HepG2 (cell line): ENCODE measurements at regions not wholly inside any gene's neighbourhood (a gene's known extent, or its start where the extent isn't known, plus 50 kb on each side); places are given as distances from the start of the nearest gene placed in this dataset.

ENCODE experiments used
- ATAC-seq: fragments of 200-7000 bp; cut with Tn5 transposase; 3 replicates; pipeline ENCODE4 v1.9.1; 2020; ENCODE audit warnings: mild to moderate bottlenecking, moderate library complexity
- BruUV-seq: library from RNA; stranded (reverse); fragments of 400-500 nt; replicated peaks from 2 replicates; lab custom pipeline; 2021; lab: Mats Ljungman, UMichigan
- CTCF ChIA-PET: fragments of 300-600 bp; formaldehyde crosslinking; extraction: SDS; loops from one replicate; lab custom pipeline; 2021; ENCODE audit warnings: low total read pairs, inconsistent platforms, low intra/inter-chr PET ratio; lab: Yijun Ruan, JAX
- POLR2A ChIA-PET: fragments of 350-600 bp; sonication (Branson Sonifier 250); formaldehyde crosslinking; loops from one replicate; lab custom pipeline; 2020; ENCODE audit warnings: antibody characterized with exemption, inconsistent platforms; lab: Yijun Ruan, JAX
- DNase-seq: peaks from one replicate; pipeline ENCODE4 v3.0.0-alpha.2; 2015; ENCODE audit warnings: low spot score
- FAIRE-seq: peaks from 3 replicates; lab custom pipeline; 2011; peaks lifted over from hg19 to GRCh38; lab: Jason Lieb, UNC
- H2AFZ ChIP-seq: one replicate; pipeline ENCODE4 v1.6.1; 2011; ENCODE audit warnings: low read length, inconsistent platforms
- H3K27ac ChIP-seq: fragments of 300-600 bp; 3 replicates; pipeline ENCODE4 v1.8.0; 2011; ENCODE audit warnings: mixed run types, mild to moderate bottlenecking, mixed read lengths, low read length, inconsistent platforms; ENCODE audit not compliant: insufficient read depth; ENCODE audit errors: extremely low read length
- H3K27me3 ChIP-seq, 2 experiments: fragments of 200-600 bp in 1 of 2; 2 replicates in 1 of 2; 3 replicates in 1 of 2; pipeline versions ENCODE4 v1.6.0 to v1.8.0; 2011; ENCODE audit warnings: low read length in 2 of 2, mild to moderate bottlenecking in 2 of 2, moderate library complexity in 2 of 2, inconsistent platforms in 1 of 2; ENCODE audit not compliant: insufficient read depth in 2 of 2, control insufficient read depth in 1 of 2
- H3K36me3 ChIP-seq, 2 experiments: fragments of 200-600 bp in 1 of 2; replicated peaks in 1 of 2; 2 replicates in 1 of 2; 3 replicates in 1 of 2; pipeline versions ENCODE4 v1.5.1 to v1.8.0; 2011; ENCODE audit warnings: low read length in 2 of 2, inconsistent platforms in 1 of 2; ENCODE audit not compliant: insufficient read depth in 2 of 2, control insufficient read depth in 1 of 2
- H3K4me1 ChIP-seq: 2 replicates; pipeline ENCODE4 v1.5.1; 2012; ENCODE audit warnings: low read length, inconsistent platforms; ENCODE audit not compliant: insufficient read depth
- H3K4me2 ChIP-seq: 2 replicates; pipeline ENCODE4 v1.6.0; 2011; ENCODE audit warnings: low read depth, low read length, inconsistent platforms
- H3K4me3 ChIP-seq, 3 experiments: fragments of 200-600 bp in 1 of 3; sonication (generic), shearing (Covaris generic) in 1 of 3; replicated peaks in 1 of 3; 2 replicates each; pipeline ENCODE4 v1.5.1; 2011 to 2016; ENCODE audit warnings: low read length in 3 of 3, inconsistent platforms in 2 of 3, low read depth in 2 of 3, mild to moderate bottlenecking in 2 of 3, control low read depth in 1 of 3, mixed read lengths in 1 of 3; ENCODE audit not compliant: insufficient read depth in 1 of 3
- H3K79me2 ChIP-seq: one replicate; pipeline ENCODE4 v1.6.1; 2011; ENCODE audit warnings: low read length, inconsistent platforms; ENCODE audit not compliant: insufficient read depth
- H3K9ac ChIP-seq: 2 replicates; pipeline ENCODE4 v1.6.0; 2011; ENCODE audit warnings: mild to moderate bottlenecking, low read depth, low read length, inconsistent platforms; ENCODE audit not compliant: insufficient read depth
- H3K9me3 ChIP-seq: 2 replicates; pipeline ENCODE4 v1.5.1; 2012; ENCODE audit warnings: mild to moderate bottlenecking, low read length
- H4K20me1 ChIP-seq: 2 replicates; pipeline ENCODE4 v1.6.0; 2011; ENCODE audit warnings: inconsistent platforms, mild to moderate bottlenecking, low read length, moderate library complexity; ENCODE audit not compliant: insufficient read depth
- CSRNP1 ChIP-seq: sonication (generic); formaldehyde crosslinking; IDR thresholded peaks from 2 replicates; pipeline ENCODE4 v1.8.1; 2023; ENCODE audit warnings: mild to moderate bottlenecking, missing genetic modification reagents
- CTCF ChIP-seq: sonication (generic); formaldehyde crosslinking; IDR thresholded peaks from 2 replicates; pipeline ENCODE4 v1.5.0; 2020; ENCODE audit warnings: mild to moderate bottlenecking, missing genetic modification reagents, moderate library complexity
- DMAP1 ChIP-seq: IDR thresholded peaks from 2 replicates; pipeline ENCODE4 v1.6.1; 2016
- GTF2F1 ChIP-seq: fragments of 150-350 bp; IDR thresholded peaks from 2 replicates; pipeline ENCODE4 v1.6.1; 2014; ENCODE audit warnings: low read length
- HOXA7 ChIP-seq: sonication (generic); formaldehyde crosslinking; IDR thresholded peaks from 2 replicates; pipeline ENCODE4 v1.8.1; 2022; ENCODE audit warnings: mild to moderate bottlenecking, missing genetic modification reagents, moderate library complexity
- RNF219 ChIP-seq: sonication (generic); formaldehyde crosslinking; IDR thresholded peaks from 2 replicates; pipeline ENCODE4 v1.5.0; 2020; ENCODE audit warnings: mild to moderate bottlenecking, missing genetic modification reagents
- SMC3 ChIP-seq: IDR thresholded peaks from 2 replicates; pipeline ENCODE4 v1.6.1; 2011; ENCODE audit warnings: low read length, improper control_type of control experiment
- SP1 ChIP-seq, 2 experiments: fragments of 450-650 bp in 1 of 2; sonication (generic) in 1 of 2; formaldehyde crosslinking in 1 of 2; IDR thresholded peaks; 2 replicates each; pipeline versions ENCODE4 v1.4.0 to v1.6.1; 2016 to 2020; ENCODE audit warnings: missing genetic modification reagents in 1 of 2
- SP4 ChIP-seq: sonication (generic); formaldehyde crosslinking; IDR thresholded peaks from 2 replicates; pipeline ENCODE4 v1.8.1; 2023; ENCODE audit warnings: mild to moderate bottlenecking, missing genetic modification reagents
- STAG1 ChIP-seq: sonication (generic); formaldehyde crosslinking; IDR thresholded peaks from 2 replicates; pipeline ENCODE4 v1.4.0; 2020; ENCODE audit warnings: missing genetic modification reagents
- ZBTB8A ChIP-seq: sonication (generic); formaldehyde crosslinking; IDR thresholded peaks from 2 replicates; pipeline ENCODE4 v1.4.0; 2020; ENCODE audit warnings: mild to moderate bottlenecking, low read depth, missing genetic modification reagents, borderline replicate concordance
- ZFAT ChIP-seq: sonication (generic); formaldehyde crosslinking; conservative IDR thresholded peaks from 2 replicates; pipeline ENCODE4 v1.8.1; 2023; ENCODE audit warnings: missing genetic modification reagents, inconsistent platforms
- ZFY ChIP-seq: sonication (generic); formaldehyde crosslinking; IDR thresholded peaks from 2 replicates; pipeline ENCODE4 v1.4.0; 2020; ENCODE audit warnings: missing genetic modification reagents
- ZNF143 ChIP-seq: sonication (generic); formaldehyde crosslinking; IDR thresholded peaks from 2 replicates; pipeline ENCODE4 v1.4.0; 2020; ENCODE audit warnings: missing genetic modification reagents
- WGBS: methylation state at CpG from one replicate; pipeline ENCODE4 v1.1.6; 2017; ENCODE audit warnings: low lambda C conversion rate; 5-methylcytosine and 5-hydroxymethylcytosine counted together
- in situ Hi-C: cut with HindIII; loops from 2 replicates; pipeline ENCODE4 v1.10.0; 2017; ENCODE audit warnings: low pct_unique_long_range_greater_than_20kb; ENCODE audit not compliant: extremely low pct_ligation_motif_present
- intact Hi-C: fragments of 100-400 bp; cut with micrococcal nuclease; formaldehyde crosslinking; loops from one replicate; pipeline ENCODE4 v1.10.0; 2022; ENCODE audit not compliant: unreplicated experiment

- CTCF ChIA-PET = no interaction called here
- POLR2A ChIA-PET = no interaction called here
- FAIRE-seq = no peak
- in situ Hi-C loops = loop anchor here (5.0 kb wide), 1 partner anchor 121 kb away; no protein-coding TSS in a partner anchor
- H3K4me3 ChIP-seq = no peak overlapping the region
- no peak overlapping the region for H3K9ac ChIP-seq
- no peak overlapping the region for H2AFZ ChIP-seq
- H4K20me1 ChIP-seq = no peaks in the 10 kb centered on the region
- TF ChIP-seq ZBTB8A = no peak
- peak; percentile 66 for TF ChIP-seq STAG1 (CRISPR knock-in tag)
- no peak for TF ChIP-seq ZFAT (CRISPR knock-in tag)
- peak; percentile 61 for TF ChIP-seq SMC3
- peak; percentile 21; the same call in 1 of the 2 replicates for TF ChIP-seq CTCF (CRISPR knock-in tag)
- TF ChIP-seq, all 625 proteins: peak for 3
- peak; percentile 8 for DNase-seq
- H3K4me2 ChIP-seq = no peak overlapping the region
- intact Hi-C loops = loop anchor here (1.0 to 2.0 kb wide), 2 partner anchors 123 to 1010 kb away; no protein-coding TSS in a partner anchor
- under 1% methylated on average over 4 of the region's 4 CpGs for WGBS
- H3K4me1 ChIP-seq = no peaks in the 10 kb centered on the region
- no peaks in the 10 kb centered on the region; a peak in 1 of 5 replicates for H3K27me3 ChIP-seq
- no TSS peak for BruUV-seq
- peak; percentile 57 for ATAC-seq
- H3K9me3 ChIP-seq = no peaks in the 10 kb centered on the region
- H3K79me2 ChIP-seq = no peaks in the 10 kb centered on the region
- no peaks in the 10 kb centered on the region for H3K36me3 ChIP-seq
- no peak overlapping the region for H3K27ac ChIP-seq
Observed at GRCh38 chr1:88302843-88303486, 381.1 kb upstream of the PKN2 start.

GRCh38 chr1:88311265-88311664 lies 372.8 kb upstream of the PKN2 start:
- Histone ChIP-seq H4K20me1 (no peaks in the 10 kb centered on the region), H3K27ac (no peak overlapping the region), H3K9me3 (peaks cover 27% of the 10 kb centered on the region), H3K4me3 (no peak overlapping the region), H3K79me2 (no peaks in the 10 kb centered on the region), H3K4me1 (peaks cover 16% of the 10 kb centered on the region), H2AFZ (no peak overlapping the region), H3K4me2 (0 out of 2 replicates have a peak overlapping the region, but pooled peaks have one; percentile 10), H3K36me3 (no peaks in the 10 kb centered on the region), H3K27me3 (no peaks in the 10 kb centered on the region), H3K9ac (no peak overlapping the region)
- in situ Hi-C loops (no loop called here), intact Hi-C loops (no loop called here)
- 28% methylated on average over 1 of the region's 1 CpG for WGBS
- FAIRE-seq (no peak), DNase-seq (peak; percentile 2), ATAC-seq (peak; percentile 43; the same call in 1 of the 3 replicates)
- BruUV-seq = no TSS peak
- CTCF ChIA-PET = no interaction called here
- POLR2A ChIA-PET = no interaction called here
- TF ChIP-seq HOXA7 (CRISPR knock-in tag) = no peak
- no peak for TF ChIP-seq SP4
- no peak for TF ChIP-seq DMAP1 (CRISPR knock-in tag)
- TF ChIP-seq CSRNP1 (CRISPR knock-in tag) = no peak
- TF ChIP-seq GTF2F1 = no peak
- no peak for TF ChIP-seq ZFY (CRISPR knock-in tag)
- TF ChIP-seq RNF219 (CRISPR knock-in tag) = no peak
- TF ChIP-seq SP1 (IDR thresholded peaks at IDR 0.05) = no peak
- no peak for TF ChIP-seq SP1 (CRISPR knock-in tag; IDR thresholded peaks at IDR 0.05)
- no peak for TF ChIP-seq ZNF143 (CRISPR knock-in tag)
